GM23338 (cell line): ENCODE measurements at regions not wholly inside any gene's neighbourhood (a gene's known extent, or its start where the extent isn't known, plus 50 kb on each side); places are given as distances from the start of the nearest gene placed in this dataset.

ENCODE experiments used
- CREB1 ChIP-seq: fragments of 250-450 bp; sonication (Bioruptor Pico); IDR thresholded peaks from 2 replicates; pipeline ENCODE4 v1.5.0; 2020; ENCODE audit warnings: low read depth, mild to moderate bottlenecking, moderate library complexity
- EZH2 ChIP-seq: fragments of 200-600 bp; sonication (generic); IDR thresholded peaks from one replicate; pipeline ENCODE4 v1.8.0; 2017; ENCODE audit warnings: antibody characterized with exemption, mild to moderate bottlenecking, low read depth; ENCODE audit not compliant: unreplicated experiment
- EZH2phosphoT487 ChIP-seq: fragments of 200-600 bp; sonication (generic); IDR thresholded peaks from one replicate; pipeline ENCODE4 v1.8.1; 2018; ENCODE audit warnings: antibody characterized with exemption; ENCODE audit not compliant: unreplicated experiment
- JUNB ChIP-seq: IDR thresholded peaks from one replicate; pipeline ENCODE4 v1.6.1; 2016; ENCODE audit warnings: antibody characterized with exemption; ENCODE audit not compliant: unreplicated experiment
- NANOG ChIP-seq: IDR thresholded peaks from 2 replicates; pipeline ENCODE4 v1.6.1; 2016; ENCODE audit warnings: antibody characterized with exemption, borderline replicate concordance
- POLR2AphosphoS5 ChIP-seq: IDR thresholded peaks from 2 replicates; pipeline ENCODE4 v1.6.1; 2016; ENCODE audit warnings: antibody characterized with exemption, low read depth
- STAT1 ChIP-seq: IDR thresholded peaks from one replicate; pipeline ENCODE4 v1.6.1; 2016; ENCODE audit warnings: antibody characterized with exemption; ENCODE audit not compliant: unreplicated experiment
- ZNF331 ChIP-seq: fragments of 250-450 bp; sonication (Bioruptor Pico); IDR thresholded peaks from 2 replicates; pipeline ENCODE4 v1.5.0; 2020; ENCODE audit warnings: low read depth, mild to moderate bottlenecking, moderate library complexity
- TF ChIP-seq, protein P1 (sequence below), 2 experiments: fragments of 200-600 bp in 1 of 2; sonication (generic) in 1 of 2; conservative IDR thresholded peaks; 2 replicates each; pipeline versions ENCODE4 v1.5.1 to v1.6.1; 2016 to 2017; ENCODE audit warnings: antibody characterized with exemption in 2 of 2, low read depth in 2 of 2, mild to moderate bottlenecking in 2 of 2, moderate library complexity in 1 of 2
- TF ChIP-seq, protein P2 (sequence below): IDR thresholded peaks from one replicate; pipeline ENCODE4 v1.6.1; 2018; ENCODE audit warnings: antibody characterized with exemption; ENCODE audit not compliant: unreplicated experiment
- TF ChIP-seq, protein P3 (sequence below): IDR thresholded peaks from 2 replicates; pipeline ENCODE4 v1.6.1; 2016; ENCODE audit warnings: antibody characterized with exemption

DNA sequence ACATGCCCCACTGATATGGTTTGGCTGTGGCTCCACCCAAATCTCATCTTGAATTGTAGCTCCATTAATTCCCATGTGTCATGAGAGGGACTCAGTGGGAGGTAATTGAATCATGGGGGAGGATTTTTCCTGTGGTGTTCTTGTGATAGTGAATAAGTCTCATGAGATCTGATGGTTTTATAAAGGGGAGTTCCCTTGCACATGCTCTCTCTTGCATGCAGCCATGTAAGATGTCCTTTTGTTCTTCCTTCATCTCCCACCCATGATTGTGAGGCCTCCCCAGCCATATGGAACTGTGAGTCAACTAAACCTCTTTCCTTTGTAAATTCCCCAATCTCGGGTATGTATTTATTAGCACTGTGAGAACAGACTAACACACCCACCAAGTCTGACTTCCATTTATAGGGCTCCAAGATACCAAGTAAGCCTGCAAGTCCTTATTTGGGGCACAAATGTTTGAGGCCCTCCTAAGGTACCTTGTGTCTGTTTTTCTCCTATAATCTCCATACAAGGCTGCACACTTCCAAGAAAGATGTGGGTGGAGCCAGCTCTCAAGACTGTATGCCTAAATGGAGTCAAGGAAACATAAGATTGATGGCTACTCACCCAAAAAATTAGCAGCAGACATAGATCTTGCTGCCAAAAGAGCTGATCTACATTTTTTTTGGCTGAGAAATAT lies 364.7 kb downstream of the TXNL1 start:
- TF ChIP-seq, protein P1, sequence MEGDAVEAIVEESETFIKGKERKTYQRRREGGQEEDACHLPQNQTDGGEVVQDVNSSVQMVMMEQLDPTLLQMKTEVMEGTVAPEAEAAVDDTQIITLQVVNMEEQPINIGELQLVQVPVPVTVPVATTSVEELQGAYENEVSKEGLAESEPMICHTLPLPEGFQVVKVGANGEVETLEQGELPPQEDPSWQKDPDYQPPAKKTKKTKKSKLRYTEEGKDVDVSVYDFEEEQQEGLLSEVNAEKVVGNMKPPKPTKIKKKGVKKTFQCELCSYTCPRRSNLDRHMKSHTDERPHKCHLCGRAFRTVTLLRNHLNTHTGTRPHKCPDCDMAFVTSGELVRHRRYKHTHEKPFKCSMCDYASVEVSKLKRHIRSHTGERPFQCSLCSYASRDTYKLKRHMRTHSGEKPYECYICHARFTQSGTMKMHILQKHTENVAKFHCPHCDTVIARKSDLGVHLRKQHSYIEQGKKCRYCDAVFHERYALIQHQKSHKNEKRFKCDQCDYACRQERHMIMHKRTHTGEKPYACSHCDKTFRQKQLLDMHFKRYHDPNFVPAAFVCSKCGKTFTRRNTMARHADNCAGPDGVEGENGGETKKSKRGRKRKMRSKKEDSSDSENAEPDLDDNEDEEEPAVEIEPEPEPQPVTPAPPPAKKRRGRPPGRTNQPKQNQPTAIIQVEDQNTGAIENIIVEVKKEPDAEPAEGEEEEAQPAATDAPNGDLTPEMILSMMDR (conservative IDR thresholded peaks at IDR 0.05; ENCODE audit: low read depth in 2 of 2): no peak
- no peak for TF ChIP-seq POLR2AphosphoS5
- no peak for TF ChIP-seq EZH2
- TF ChIP-seq, protein P2, sequence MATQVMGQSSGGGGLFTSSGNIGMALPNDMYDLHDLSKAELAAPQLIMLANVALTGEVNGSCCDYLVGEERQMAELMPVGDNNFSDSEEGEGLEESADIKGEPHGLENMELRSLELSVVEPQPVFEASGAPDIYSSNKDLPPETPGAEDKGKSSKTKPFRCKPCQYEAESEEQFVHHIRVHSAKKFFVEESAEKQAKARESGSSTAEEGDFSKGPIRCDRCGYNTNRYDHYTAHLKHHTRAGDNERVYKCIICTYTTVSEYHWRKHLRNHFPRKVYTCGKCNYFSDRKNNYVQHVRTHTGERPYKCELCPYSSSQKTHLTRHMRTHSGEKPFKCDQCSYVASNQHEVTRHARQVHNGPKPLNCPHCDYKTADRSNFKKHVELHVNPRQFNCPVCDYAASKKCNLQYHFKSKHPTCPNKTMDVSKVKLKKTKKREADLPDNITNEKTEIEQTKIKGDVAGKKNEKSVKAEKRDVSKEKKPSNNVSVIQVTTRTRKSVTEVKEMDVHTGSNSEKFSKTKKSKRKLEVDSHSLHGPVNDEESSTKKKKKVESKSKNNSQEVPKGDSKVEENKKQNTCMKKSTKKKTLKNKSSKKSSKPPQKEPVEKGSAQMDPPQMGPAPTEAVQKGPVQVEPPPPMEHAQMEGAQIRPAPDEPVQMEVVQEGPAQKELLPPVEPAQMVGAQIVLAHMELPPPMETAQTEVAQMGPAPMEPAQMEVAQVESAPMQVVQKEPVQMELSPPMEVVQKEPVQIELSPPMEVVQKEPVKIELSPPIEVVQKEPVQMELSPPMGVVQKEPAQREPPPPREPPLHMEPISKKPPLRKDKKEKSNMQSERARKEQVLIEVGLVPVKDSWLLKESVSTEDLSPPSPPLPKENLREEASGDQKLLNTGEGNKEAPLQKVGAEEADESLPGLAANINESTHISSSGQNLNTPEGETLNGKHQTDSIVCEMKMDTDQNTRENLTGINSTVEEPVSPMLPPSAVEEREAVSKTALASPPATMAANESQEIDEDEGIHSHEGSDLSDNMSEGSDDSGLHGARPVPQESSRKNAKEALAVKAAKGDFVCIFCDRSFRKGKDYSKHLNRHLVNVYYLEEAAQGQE: no peak
- no peak for TF ChIP-seq CREB1 (CRISPR knock-in tag)
- TF ChIP-seq, protein P3, sequence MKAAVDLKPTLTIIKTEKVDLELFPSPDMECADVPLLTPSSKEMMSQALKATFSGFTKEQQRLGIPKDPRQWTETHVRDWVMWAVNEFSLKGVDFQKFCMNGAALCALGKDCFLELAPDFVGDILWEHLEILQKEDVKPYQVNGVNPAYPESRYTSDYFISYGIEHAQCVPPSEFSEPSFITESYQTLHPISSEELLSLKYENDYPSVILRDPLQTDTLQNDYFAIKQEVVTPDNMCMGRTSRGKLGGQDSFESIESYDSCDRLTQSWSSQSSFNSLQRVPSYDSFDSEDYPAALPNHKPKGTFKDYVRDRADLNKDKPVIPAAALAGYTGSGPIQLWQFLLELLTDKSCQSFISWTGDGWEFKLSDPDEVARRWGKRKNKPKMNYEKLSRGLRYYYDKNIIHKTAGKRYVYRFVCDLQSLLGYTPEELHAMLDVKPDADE: no peak
- TF ChIP-seq EZH2phosphoT487: no peak
- no peak for TF ChIP-seq JUNB
- TF ChIP-seq NANOG: no peak
- TF ChIP-seq ZNF331 (CRISPR knock-in tag): no peak
- no peak for TF ChIP-seq STAT1
